ENCODE measurements at regions not wholly inside any gene's neighbourhood (a gene's known extent, or its start where the extent isn't known, plus 50 kb on each side); places are given as distances from the start of the nearest gene placed in this dataset.
"Not testable (repeated sequence)": the region's sequence is repeated elsewhere in the genome, so short reads cannot be mapped to it uniquely, and the experiment has no call there.

- no peak for DNase-seq
- no peaks in the 10 kb centered on the region for H3K4me1 ChIP-seq (ENCODE audit: low read depth)
- H3K36me3 ChIP-seq (ENCODE audit: low read depth) = no peaks in the 10 kb centered on the region
- TF ChIP-seq CTCF (IDR thresholded peaks at IDR 0.05) = no peak
- no peak overlapping the region for H3K4me3 ChIP-seq
- H3K9me3 ChIP-seq = no peaks in the 10 kb centered on the region
- no peak for ATAC-seq
- intact Hi-C loops (cut with DNase I, micrococcal nuclease) = no loop called here
Observed at GRCh38 chr3:542021-542420, 345.5 kb downstream of the CHL1 start.

GRCh38 chr3:549636-550035, 353.1 kb downstream of the CHL1 start:
- Histone ChIP-seq H3K4me3 (no peak overlapping the region), H3K36me3 (ENCODE audit: low read depth) (no peaks in the 10 kb centered on the region), H3K4me1 (ENCODE audit: low read depth) (no peaks in the 10 kb centered on the region), H3K9me3 (no peaks in the 10 kb centered on the region)
- DNase-seq (no peak), ATAC-seq (no peak)
- intact Hi-C loops (cut with DNase I, micrococcal nuclease) = no loop called here
- TF ChIP-seq CTCF (IDR thresholded peaks at IDR 0.05) = no peak

- Histone ChIP-seq H3K4me1 (ENCODE audit: low read depth) (no peaks in the 10 kb centered on the region), H3K36me3 (ENCODE audit: low read depth) (no peaks in the 10 kb centered on the region), H3K9me3 (no peaks in the 10 kb centered on the region), H3K4me3 (no peak overlapping the region)
- ATAC-seq (no peak), DNase-seq (no peak)
- intact Hi-C loops (cut with DNase I, micrococcal nuclease) = no loop called here
- TF ChIP-seq CTCF (IDR thresholded peaks at IDR 0.05) = no peak
Observed at GRCh38 chr3:550471-550870, 353.9 kb downstream of the CHL1 start.

- Histone ChIP-seq H3K4me3 (no peak overlapping the region), H3K9me3 (no peaks in the 10 kb centered on the region), H3K4me1 (ENCODE audit: low read depth) (no peaks in the 10 kb centered on the region), H3K36me3 (ENCODE audit: low read depth) (no peaks in the 10 kb centered on the region)
- DNase-seq (no peak), ATAC-seq (no peak)
- intact Hi-C loops (cut with DNase I, micrococcal nuclease) = no loop called here
- no peak for TF ChIP-seq CTCF (IDR thresholded peaks at IDR 0.05)
Observed at GRCh38 chr3:557972-558371, 361.4 kb downstream of the CHL1 start.

GRCh38 chr3:567488-568185, 371.1 kb downstream of the CHL1 start:
- Histone ChIP-seq H3K36me3 (ENCODE audit: low read depth) (no peaks in the 10 kb centered on the region), H3K9me3 (no peaks in the 10 kb centered on the region), H3K4me3 (no peak overlapping the region), H3K4me1 (ENCODE audit: low read depth) (no peaks in the 10 kb centered on the region)
- ATAC-seq (no peak), DNase-seq (no peak)
- no peak for TF ChIP-seq CTCF (IDR thresholded peaks at IDR 0.05)
- intact Hi-C loops (cut with DNase I, micrococcal nuclease) = no loop called here

- H3K9me3 ChIP-seq; DNase-seq; intact Hi-C loops (cut with DNase I, micrococcal nuclease); H3K4me1 ChIP-seq (ENCODE audit: low read depth); ATAC-seq; H3K4me3 ChIP-seq; H3K36me3 ChIP-seq (ENCODE audit: low read depth): not testable (repeated sequence)
Observed at GRCh38 chr3:579529-579928, 383.0 kb downstream of the CHL1 start.

GRCh38 chr3:589066-589465, 392.5 kb downstream of the CHL1 start:
- ATAC-seq; H3K36me3 ChIP-seq (ENCODE audit: low read depth); intact Hi-C loops (cut with DNase I, micrococcal nuclease); H3K9me3 ChIP-seq; H3K4me3 ChIP-seq; DNase-seq; H3K4me1 ChIP-seq (ENCODE audit: low read depth): not testable (repeated sequence)

- H3K36me3 ChIP-seq (ENCODE audit: low read depth); intact Hi-C loops (cut with DNase I, micrococcal nuclease); H3K4me1 ChIP-seq (ENCODE audit: low read depth); H3K4me3 ChIP-seq; ATAC-seq; H3K9me3 ChIP-seq; DNase-seq: not testable (repeated sequence)
Observed at GRCh38 chr3:597304-597703, 400.7 kb downstream of the CHL1 start.

GRCh38 chr3:597746-598145, 401.2 kb downstream of the CHL1 start:
- DNase-seq; H3K36me3 ChIP-seq (ENCODE audit: low read depth); H3K9me3 ChIP-seq; intact Hi-C loops (cut with DNase I, micrococcal nuclease); H3K4me3 ChIP-seq; ATAC-seq; H3K4me1 ChIP-seq (ENCODE audit: low read depth): not testable (repeated sequence)

- ATAC-seq; H3K4me3 ChIP-seq; H3K9me3 ChIP-seq; DNase-seq; intact Hi-C loops (cut with DNase I, micrococcal nuclease); H3K36me3 ChIP-seq (ENCODE audit: low read depth); H3K4me1 ChIP-seq (ENCODE audit: low read depth): not testable (repeated sequence)
Observed at GRCh38 chr3:607480-607879, 410.9 kb downstream of the CHL1 start.

Data from mucosa of descending colon (tissue), 3 donors.